EH (cell line): ENCODE measurements at regions not wholly inside any gene's neighbourhood (a gene's known extent, or its start where the extent isn't known, plus 50 kb on each side); places are given as distances from the start of the nearest gene placed in this dataset.

Source experiments
- DNase-seq: peaks from one replicate; pipeline ENCODE4 v3.0.0-alpha.2; 2015; ENCODE audit warnings: low read depth

- DNase-seq, result no peak
Observed at GRCh38 chr2:156647377-156648010, 211.3 kb downstream of the GPD2 start.

- no peak for DNase-seq
Observed at GRCh38 chr2:156648522-156648921, 212.3 kb downstream of the GPD2 start.

- peak; percentile 2 for DNase-seq
Observed at GRCh38 chr2:156649596-156649995, 213.4 kb downstream of the GPD2 start.

- no peak for DNase-seq
Observed at GRCh38 chr2:156652691-156653090, 216.5 kb downstream of the GPD2 start.

GRCh38 chr2:156653675-156654074 lies 217.5 kb downstream of the GPD2 start:
- no peak for DNase-seq

GRCh38 chr2:156657809-156658208 lies 221.6 kb downstream of the GPD2 start:
- no peak for DNase-seq

GRCh38 chr2:156659694-156660093 lies 223.5 kb downstream of the GPD2 start:
- no peak for DNase-seq

- DNase-seq, result no peak
Observed at GRCh38 chr2:156663757-156664409, 227.7 kb downstream of the GPD2 start.

GRCh38 chr2:156666130-156666785 lies 230.1 kb downstream of the GPD2 start:
- DNase-seq, result no peak

GRCh38 chr2:156670104-156670503 lies 233.9 kb downstream of the GPD2 start:
- DNase-seq, result no peak

GRCh38 chr2:156671706-156672361 lies 235.7 kb downstream of the GPD2 start:
- DNase-seq, result no peak

GRCh38 chr2:156672556-156673332 lies 236.6 kb downstream of the GPD2 start:
- no peak for DNase-seq

- DNase-seq, result no peak
Observed at GRCh38 chr2:156673333-156673615, 237.1 kb downstream of the GPD2 start.

GRCh38 chr2:156673981-156674380 lies 237.8 kb downstream of the GPD2 start:
- DNase-seq, result no peak

GRCh38 chr2:156675896-156676295 lies 239.7 kb downstream of the GPD2 start:
- DNase-seq, result no peak

- DNase-seq, result no peak
Observed at GRCh38 chr2:156679820-156680219, 243.6 kb downstream of the GPD2 start.

- DNase-seq, result no peak
Observed at GRCh38 chr2:156680266-156680665, 244.1 kb downstream of the GPD2 start.

GRCh38 chr2:156687126-156687525 lies 250.9 kb downstream of the GPD2 start:
- DNase-seq, result no peak

- DNase-seq, result peak; percentile 1
Observed at GRCh38 chr2:156687715-156688114, 251.5 kb downstream of the GPD2 start.

- DNase-seq, result no peak
Observed at GRCh38 chr2:156689939-156690338, 253.8 kb downstream of the GPD2 start.

- DNase-seq, result no peak
Observed at GRCh38 chr2:156691014-156691413, 254.8 kb downstream of the GPD2 start.

GRCh38 chr2:156695020-156695419 lies 258.8 kb downstream of the GPD2 start:
- no peak for DNase-seq
